GM10266 (cell line): ENCODE measurements at regions not wholly inside any gene's neighbourhood (a gene's known extent, or its start where the extent isn't known, plus 50 kb on each side); places are given as distances from the start of the nearest gene placed in this dataset.

Experiments used
- DNase-seq: peaks from one replicate; pipeline ENCODE4 v3.0.0; 2012; ENCODE audit errors: extremely low spot score
- TF ChIP-seq, protein P1 (sequence below): IDR thresholded peaks from 2 replicates; pipeline ENCODE4 v1.5.1; 2012; ENCODE audit warnings: mild to moderate bottlenecking, low read depth; ENCODE audit not compliant: control insufficient read depth, insufficient read depth; ENCODE audit errors: missing control alignments

DNA sequence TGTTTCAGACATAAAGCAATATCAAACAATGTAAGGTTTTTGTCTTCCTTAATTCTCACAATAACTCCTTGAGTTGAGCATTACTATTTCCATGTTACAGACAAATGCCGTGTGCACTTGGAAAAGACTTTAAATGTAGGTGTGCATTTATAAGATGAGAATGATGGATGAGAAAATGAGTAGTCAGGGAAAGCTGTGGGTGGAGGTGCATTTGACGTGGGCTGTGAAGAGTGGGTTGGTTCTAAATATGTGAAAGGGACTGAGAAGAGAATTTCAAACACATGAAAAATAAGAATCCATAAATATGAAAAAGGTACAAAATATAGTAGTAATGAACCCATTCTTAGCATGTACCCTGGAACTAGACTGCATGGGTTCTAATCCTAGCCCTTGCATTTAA is 171.6 kb upstream of the PPP2R2B start:
- TF ChIP-seq, protein P1, sequence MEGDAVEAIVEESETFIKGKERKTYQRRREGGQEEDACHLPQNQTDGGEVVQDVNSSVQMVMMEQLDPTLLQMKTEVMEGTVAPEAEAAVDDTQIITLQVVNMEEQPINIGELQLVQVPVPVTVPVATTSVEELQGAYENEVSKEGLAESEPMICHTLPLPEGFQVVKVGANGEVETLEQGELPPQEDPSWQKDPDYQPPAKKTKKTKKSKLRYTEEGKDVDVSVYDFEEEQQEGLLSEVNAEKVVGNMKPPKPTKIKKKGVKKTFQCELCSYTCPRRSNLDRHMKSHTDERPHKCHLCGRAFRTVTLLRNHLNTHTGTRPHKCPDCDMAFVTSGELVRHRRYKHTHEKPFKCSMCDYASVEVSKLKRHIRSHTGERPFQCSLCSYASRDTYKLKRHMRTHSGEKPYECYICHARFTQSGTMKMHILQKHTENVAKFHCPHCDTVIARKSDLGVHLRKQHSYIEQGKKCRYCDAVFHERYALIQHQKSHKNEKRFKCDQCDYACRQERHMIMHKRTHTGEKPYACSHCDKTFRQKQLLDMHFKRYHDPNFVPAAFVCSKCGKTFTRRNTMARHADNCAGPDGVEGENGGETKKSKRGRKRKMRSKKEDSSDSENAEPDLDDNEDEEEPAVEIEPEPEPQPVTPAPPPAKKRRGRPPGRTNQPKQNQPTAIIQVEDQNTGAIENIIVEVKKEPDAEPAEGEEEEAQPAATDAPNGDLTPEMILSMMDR: no peak

DNA sequence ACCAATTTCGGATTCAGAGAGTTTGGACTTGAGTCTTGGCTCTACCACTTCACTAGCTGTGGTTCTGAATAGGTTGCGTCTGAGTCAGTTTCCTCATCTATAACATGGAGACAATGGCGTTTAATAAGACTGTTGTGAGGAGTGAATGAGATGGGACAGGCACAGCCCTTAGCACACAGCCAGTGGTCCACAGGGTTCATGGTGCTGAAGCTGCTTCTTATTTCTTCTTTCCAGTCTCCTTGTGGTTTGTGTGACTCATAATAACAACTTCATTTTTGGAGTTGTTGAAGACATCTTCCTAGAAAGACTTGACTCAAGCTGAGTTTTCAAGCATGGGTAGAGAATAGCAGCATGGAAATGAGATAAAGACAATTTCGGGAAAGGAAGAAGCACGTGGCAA is 172.6 kb upstream of the PPP2R2B start:
- TF ChIP-seq, protein P1: no peak
- DNase-seq: no peak

More for the DNA sequence above, 171.6 kb upstream of the PPP2R2B start:
- no peak for DNase-seq

DNA sequence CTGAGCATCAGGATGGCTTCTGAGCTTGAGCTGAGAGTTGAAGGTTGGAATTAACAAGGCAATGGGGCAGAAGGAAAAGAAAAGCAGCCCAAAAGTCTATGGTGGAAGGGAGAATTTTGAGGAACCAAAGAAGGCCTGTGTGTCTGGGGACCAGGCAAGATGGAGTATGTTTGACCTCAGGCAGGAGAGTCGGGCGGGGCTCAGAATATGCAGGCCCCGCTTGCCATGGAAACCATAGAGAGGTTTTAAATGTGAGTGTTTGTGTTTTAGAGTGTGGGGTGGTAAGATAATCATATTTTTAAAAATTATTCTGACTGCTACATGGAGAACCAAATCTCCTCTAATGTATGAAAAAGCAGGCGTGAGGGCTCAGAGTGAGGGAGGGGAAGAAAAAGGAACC is 174.0 kb upstream of the PPP2R2B start:
- TF ChIP-seq, protein P1: no peak
- no peak for DNase-seq

DNA sequence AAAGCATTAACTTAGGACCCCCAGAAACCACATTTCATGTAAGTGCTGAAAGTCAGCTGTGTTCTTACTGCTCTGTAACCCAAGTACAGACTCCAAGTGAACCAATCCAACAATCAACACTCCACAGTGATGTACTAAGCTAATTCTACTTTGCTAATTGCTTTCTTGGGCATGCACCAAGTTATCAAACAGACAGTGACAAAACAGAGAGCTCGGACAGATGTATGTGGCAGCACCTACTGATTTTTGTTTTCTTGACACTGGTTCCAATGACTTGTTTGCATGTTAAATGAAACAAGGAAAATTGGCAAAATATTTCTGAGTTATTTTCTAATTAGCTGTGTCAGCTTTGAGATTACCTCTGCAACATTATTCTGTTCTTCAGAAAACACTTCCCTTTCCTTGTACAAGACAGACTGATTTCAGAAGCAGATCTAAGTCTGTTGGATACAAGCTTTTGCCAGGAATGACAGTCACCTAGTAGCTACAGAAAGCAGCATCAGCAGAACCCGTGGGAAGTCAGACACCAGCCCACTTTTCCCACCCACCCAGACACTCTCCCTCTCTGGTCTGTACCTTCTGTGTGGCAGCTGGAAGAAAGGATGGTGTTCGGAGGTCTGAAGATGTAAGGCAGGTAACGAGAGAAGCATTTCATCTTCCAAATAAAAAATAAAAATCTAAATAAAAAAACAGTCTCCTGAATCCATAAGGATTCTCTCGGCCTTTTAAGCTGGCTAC is 176.7 kb upstream of the PPP2R2B start:
- no peak for DNase-seq
- TF ChIP-seq, protein P1: no peak

DNA sequence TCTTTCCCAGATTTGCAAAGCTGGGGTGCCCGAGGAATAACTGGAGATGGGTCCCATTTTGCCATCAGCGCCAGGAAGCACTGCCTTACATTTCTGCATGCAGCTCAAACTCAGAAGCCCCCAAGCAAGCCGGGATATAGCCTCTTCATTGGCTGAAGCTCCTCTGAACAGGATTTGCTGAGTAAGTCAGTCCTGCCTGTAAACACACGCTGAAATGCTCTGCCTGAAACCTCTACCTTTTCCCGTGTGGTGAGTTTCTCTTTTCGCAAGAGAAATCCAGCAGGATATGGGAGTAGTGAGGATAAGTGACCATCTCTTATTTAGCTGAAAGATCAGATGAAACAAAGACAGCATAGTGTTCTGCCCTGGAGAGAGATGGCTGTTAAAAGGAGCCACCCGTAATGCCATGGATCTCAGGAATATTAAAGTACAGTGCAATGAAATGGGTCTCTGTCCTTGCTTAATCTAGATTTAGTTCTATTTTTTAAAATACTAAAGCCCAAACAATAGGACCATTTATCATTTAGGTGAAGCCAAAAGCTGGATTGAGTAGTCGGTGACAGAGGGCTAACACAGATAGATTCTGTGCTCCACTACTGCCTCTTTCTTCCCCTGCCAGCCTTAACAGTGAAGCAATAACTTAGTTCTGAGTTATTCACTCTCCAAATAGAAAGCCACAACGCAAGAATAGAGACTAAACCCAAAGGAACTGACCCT is 177.5 kb upstream of the PPP2R2B start:
- no peak for DNase-seq

DNA sequence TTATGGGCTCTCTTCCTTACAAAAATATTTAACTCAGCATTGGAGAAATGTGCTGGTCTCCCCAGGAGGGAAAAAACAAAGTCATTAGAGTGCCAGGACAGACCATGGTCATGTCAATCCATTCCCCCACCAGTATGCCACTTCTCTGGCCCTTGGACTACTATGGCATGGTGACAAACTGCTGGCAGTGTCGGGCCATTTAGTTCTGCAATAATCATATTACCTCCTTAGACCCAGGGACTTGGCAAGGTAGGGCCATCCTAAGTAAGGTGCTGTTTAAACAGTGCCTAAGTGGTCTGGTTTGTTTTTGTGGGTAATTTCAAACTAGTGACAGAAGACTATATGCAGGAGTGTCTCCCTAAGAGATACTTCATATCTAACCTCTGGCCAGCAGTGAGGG is 177.8 kb upstream of the STK32A start:
- TF ChIP-seq, protein P1: no peak
- DNase-seq: no peak

More for the DNA sequence above, 177.5 kb upstream of the PPP2R2B start:
- TF ChIP-seq, protein P1: no peak

DNA sequence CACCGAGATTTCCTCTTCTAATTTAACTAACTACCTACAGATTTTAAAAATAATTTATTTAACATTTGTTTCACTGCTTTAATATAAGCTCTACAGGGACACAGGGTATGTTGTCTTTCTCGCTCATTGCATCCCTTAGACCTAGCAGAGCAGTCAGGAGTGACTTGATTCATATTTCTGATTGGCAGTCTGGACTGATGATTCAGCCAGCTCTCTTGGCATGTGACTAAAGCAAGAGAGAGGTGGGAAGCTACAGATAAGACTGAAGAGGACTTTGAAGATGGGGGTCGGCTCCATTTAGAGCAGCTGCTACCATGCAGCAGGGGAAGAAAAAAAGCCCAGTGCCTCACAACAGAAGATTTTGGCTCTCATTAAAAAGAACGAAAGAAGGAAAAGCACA is 173.4 kb upstream of the STK32A start:
- TF ChIP-seq, protein P1: no peak

More for the DNA sequence above, 173.4 kb upstream of the STK32A start:
- no peak for DNase-seq
